Peyer's patch (tissue), 4 donors: ENCODE measurements at regions not wholly inside any gene's neighbourhood (a gene's known extent, or its start where the extent isn't known, plus 50 kb on each side); places are given as distances from the start of the nearest gene placed in this dataset.

ENCODE experiments used
- POLR2A ChIP-seq, 2 donors: fragments of 450-650 bp; IDR thresholded peaks; one replicate each; pipeline ENCODE4 v1.5.1; 2017; ENCODE audit warnings: antibody characterized with exemption in 2 of 2, mild to moderate bottlenecking in 2 of 2, moderate library complexity in 2 of 2
- TF ChIP-seq, protein P1 (sequence below), 6 experiments: fragments of 450-650 bp in 4 of 6; fragments of 200-600 bp in 2 of 6; sonication (generic) in 1 of 6; IDR thresholded peaks; one replicate each; pipeline ENCODE4 v1.5.1; 2017 to 2019; ENCODE audit warnings: antibody characterized with exemption in 6 of 6, mild to moderate bottlenecking in 3 of 6, moderate library complexity in 1 of 6

DNA sequence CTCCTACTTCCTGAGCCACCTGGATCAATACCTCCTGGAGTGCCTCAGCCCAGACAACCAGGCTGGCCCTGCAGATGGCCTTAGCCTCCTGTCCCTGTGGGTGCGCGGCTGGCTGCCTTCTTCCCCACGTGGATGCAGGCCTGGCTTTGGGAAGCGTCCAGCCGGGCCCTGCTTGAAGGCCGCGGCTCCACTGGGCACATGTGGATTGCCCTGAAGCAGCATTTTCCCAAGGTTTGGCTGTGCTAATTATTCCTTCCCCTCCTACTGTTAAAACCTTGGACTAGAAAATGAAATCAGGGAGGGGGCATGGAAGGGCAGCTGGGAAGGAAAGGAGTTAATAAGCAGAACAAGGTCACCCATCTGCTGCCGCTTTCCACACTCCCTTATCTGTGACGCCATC lies 143.0 kb upstream of the GATA6 start:
- TF ChIP-seq, protein P1, sequence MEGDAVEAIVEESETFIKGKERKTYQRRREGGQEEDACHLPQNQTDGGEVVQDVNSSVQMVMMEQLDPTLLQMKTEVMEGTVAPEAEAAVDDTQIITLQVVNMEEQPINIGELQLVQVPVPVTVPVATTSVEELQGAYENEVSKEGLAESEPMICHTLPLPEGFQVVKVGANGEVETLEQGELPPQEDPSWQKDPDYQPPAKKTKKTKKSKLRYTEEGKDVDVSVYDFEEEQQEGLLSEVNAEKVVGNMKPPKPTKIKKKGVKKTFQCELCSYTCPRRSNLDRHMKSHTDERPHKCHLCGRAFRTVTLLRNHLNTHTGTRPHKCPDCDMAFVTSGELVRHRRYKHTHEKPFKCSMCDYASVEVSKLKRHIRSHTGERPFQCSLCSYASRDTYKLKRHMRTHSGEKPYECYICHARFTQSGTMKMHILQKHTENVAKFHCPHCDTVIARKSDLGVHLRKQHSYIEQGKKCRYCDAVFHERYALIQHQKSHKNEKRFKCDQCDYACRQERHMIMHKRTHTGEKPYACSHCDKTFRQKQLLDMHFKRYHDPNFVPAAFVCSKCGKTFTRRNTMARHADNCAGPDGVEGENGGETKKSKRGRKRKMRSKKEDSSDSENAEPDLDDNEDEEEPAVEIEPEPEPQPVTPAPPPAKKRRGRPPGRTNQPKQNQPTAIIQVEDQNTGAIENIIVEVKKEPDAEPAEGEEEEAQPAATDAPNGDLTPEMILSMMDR (IDR thresholded peaks at IDR 0.05): no peak
- TF ChIP-seq POLR2A (IDR thresholded peaks at IDR 0.05): no peak
